ENCODE measurements at regions not wholly inside any gene's neighbourhood (a gene's known extent, or its start where the extent isn't known, plus 50 kb on each side); places are given as distances from the start of the nearest gene placed in this dataset.

GRCh38 chr16:61024180-61024900 lies 1011.9 kb downstream of the CDH8 start:
- TF ChIP-seq GATA3 (IDR thresholded peaks at IDR 0.05; ENCODE audit: low read depth, low read length) = no peak
- no peak for TF ChIP-seq GATA2 (IDR thresholded peaks at IDR 0.05; ENCODE audit: low read depth, low read length)

Measured in SH-SY5Y (cell line).